IPS-NIHi11 (cell line): ENCODE measurements at regions not wholly inside any gene's neighbourhood (a gene's known extent, or its start where the extent isn't known, plus 50 kb on each side); places are given as distances from the start of the nearest gene placed in this dataset.
"Not testable (repeated sequence)": the region's sequence is repeated elsewhere in the genome, so short reads cannot be mapped to it uniquely, and the experiment has no call there.

Experiments used
- DNase-seq: peaks from one replicate; pipeline ENCODE4 v3.0.0; 2012; ENCODE audit warnings: mixed read lengths, low spot score

- no peak for DNase-seq
These were observed 731.1 kb upstream of the LUZP2 start for GRCh38 chr11:23765682-23766252.

GRCh38 chr11:23767576-23767975, 729.3 kb upstream of the LUZP2 start:
- DNase-seq = no peak

GRCh38 chr11:23769214-23769613, 727.6 kb upstream of the LUZP2 start:
- no peak for DNase-seq

GRCh38 chr11:23772081-23772480, 724.8 kb upstream of the LUZP2 start:
- no peak for DNase-seq

GRCh38 chr11:23778971-23779370, 717.9 kb upstream of the LUZP2 start:
- DNase-seq = no peak

GRCh38 chr11:23780231-23780630, 716.6 kb upstream of the LUZP2 start:
- DNase-seq = no peak

GRCh38 chr11:23781803-23782560, 714.9 kb upstream of the LUZP2 start:
- DNase-seq = no peak

GRCh38 chr11:23786974-23787373, 709.9 kb upstream of the LUZP2 start:
- not testable (repeated sequence) for DNase-seq

- DNase-seq = no peak
These were observed 707.5 kb upstream of the LUZP2 start for GRCh38 chr11:23789200-23789853.

- no peak for DNase-seq
These were observed 706.9 kb upstream of the LUZP2 start for GRCh38 chr11:23789938-23790371.

GRCh38 chr11:23797624-23798419, 699.0 kb upstream of the LUZP2 start:
- DNase-seq = no peak

- DNase-seq = not testable (repeated sequence)
These were observed 662.5 kb upstream of the LUZP2 start for GRCh38 chr11:23834306-23834705.

GRCh38 chr11:23836981-23837380, 659.9 kb upstream of the LUZP2 start:
- DNase-seq = no peak

GRCh38 chr11:23840872-23841271, 656.0 kb upstream of the LUZP2 start:
- no peak for DNase-seq

- DNase-seq = no peak
These were observed 649.9 kb upstream of the LUZP2 start for GRCh38 chr11:23846902-23847422.

GRCh38 chr11:23851216-23851615, 645.6 kb upstream of the LUZP2 start:
- DNase-seq = no peak

- no peak for DNase-seq
These were observed 640.2 kb upstream of the LUZP2 start for GRCh38 chr11:23856654-23857053.

GRCh38 chr11:23859087-23859486, 637.8 kb upstream of the LUZP2 start:
- no peak for DNase-seq

- no peak for DNase-seq
These were observed 635.2 kb upstream of the LUZP2 start for GRCh38 chr11:23861615-23862014.

- DNase-seq = no peak
These were observed 631.4 kb upstream of the LUZP2 start for GRCh38 chr11:23865341-23865975.

- no peak for DNase-seq
These were observed 630.2 kb upstream of the LUZP2 start for GRCh38 chr11:23866641-23867040.

- no peak for DNase-seq
These were observed 627.2 kb upstream of the LUZP2 start for GRCh38 chr11:23869671-23870070.
